NOMO-1 treated with dmso at 0.1 percent for 144 hours (cell line): ENCODE measurements at regions not wholly inside any gene's neighbourhood (a gene's known extent, or its start where the extent isn't known, plus 50 kb on each side); places are given as distances from the start of the nearest gene placed in this dataset.

Source experiments
- DNase-seq: peaks from one replicate; lab custom pipeline; 2025; ENCODE audit not compliant: unreplicated experiment; lab: John Stamatoyannopoulos, UW

DNA sequence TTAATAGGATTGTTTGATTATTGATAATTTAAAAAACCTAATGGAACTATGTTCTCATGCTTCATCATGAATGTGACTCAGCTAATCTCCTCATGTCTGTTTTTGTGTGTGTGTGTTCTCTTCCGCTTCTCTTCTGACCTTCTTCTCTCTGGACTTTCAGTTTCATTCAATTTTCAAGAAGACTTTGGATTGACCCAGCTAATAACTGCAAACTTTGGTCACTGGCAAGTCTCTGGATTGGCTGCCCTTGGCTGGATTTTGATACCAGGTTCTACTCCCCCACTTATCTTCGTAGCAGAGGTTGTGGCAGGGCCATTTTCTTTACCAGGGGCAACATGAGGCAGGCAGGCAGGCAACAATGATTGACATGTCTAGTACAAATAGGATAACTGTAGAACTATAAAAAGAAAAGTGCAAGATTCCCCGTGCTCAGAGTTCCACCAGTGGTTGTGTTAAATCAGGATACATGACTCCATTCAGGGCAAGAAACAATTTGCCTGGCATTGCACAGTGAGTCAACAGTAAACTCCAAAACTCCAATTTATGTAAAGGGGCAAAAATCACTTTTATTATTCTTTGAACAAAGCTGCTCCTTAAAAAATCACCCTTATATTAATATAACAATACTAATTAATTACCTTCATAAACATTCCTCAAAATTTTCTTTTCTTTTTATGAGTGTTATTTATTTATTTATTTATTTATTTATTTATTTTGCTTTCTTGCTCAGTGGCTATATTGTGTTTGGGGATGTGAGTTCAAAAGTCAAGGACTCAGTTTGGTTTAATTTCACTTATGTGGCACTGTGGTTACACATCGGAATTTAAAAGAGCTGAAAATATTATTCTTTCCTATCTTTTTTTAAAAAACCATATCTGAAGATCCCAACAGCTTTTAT is 167.6 kb downstream of the RND3 start:
- no peak for DNase-seq

DNA sequence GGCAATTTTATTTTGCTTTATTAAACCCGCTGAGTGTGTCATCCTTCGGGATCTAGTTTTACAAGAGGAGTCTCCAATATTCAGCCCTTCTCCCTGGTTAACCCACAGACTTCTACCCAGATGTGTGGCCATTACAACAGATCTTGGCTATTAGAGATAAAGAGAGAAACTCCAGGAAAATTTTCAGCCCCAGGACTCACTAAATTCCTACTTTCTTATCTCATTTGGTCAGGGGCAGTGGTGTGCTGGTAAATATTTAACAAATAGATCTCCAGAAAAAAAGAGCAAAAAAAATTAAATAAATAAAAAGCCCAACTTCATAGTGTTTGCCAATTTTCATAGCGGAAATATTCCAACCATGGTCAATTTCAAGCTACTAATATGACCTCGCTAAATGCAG is 168.4 kb downstream of the RND3 start:
- no peak for DNase-seq

DNA sequence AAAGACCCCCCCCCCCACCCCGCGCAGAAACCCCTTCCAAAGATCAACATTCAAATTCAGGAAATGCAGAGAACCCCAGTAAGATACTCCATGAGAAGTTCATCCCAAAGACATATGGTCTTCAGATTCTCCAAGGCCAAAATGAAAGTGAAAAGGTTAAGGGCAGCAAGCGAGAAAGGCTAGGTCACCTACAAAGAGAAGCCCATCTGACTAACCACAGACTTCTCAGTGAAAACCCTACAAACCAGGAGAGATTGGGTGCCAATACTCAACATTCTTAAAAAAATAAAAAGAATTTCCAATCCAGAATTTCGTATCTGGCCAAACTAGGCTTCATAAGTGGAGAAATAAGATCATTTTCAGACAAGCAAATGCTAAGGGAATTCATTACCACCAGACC is 175.2 kb downstream of the RND3 start:
- DNase-seq = no peak

DNA sequence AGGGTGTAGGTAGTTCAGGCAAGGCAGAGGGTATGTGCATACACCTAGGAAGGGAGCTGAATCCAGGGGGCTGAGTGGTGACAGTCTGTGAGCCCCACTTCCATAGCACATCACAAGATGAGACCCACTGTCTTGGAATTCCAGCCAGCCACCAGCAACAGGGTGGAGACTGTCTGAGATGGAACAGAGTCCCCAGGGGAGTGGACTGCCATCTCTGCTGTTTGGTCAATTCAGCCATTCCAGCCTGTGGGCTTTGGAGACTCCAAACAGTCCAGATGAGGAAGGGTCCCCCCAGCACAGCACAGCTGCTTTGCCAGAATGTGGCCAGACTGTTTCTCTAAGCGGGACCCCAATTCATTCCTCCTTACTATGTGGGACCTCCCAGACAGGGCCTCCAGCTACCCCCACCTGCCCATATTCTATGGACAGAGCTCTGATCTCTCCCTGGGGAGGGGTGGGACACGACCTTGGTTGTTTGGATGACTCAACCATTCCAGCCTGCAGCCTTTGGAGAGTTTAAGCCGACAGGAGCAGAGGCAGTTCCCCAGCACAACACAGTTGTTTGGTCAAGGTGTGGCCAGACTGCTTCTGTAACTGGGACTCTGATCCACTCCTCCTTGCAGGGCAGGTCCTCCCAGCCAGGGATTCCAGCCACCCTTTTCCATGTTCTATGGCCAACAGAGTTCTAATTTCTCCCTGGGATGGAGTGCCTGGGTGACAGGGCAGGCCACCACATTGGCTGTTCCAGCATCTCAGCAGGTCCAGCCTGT is 178.0 kb downstream of the RND3 start:
- no peak for DNase-seq

DNA sequence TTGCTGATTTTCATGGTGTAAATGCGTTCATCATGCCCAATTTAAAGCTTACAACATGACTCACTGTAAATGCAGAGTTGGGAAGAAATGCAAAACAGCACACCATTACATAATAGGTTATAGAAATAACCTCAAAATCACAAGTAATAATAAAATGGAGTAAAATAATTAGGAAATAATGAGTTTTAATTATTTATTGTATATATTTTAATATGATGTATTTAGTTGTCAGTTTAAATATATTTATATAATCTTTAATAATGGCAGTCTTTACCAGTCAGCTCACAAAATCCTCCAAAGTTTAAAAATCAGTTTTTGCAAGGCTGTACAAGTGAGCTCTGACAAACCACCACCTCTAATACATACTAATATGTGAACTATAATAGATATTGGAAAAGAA is 180.2 kb downstream of the RND3 start:
- DNase-seq = no peak

- DNase-seq = no peak
Measured at GRCh38 chr2:150303281-150303680, 184.2 kb downstream of the RND3 start.

DNA sequence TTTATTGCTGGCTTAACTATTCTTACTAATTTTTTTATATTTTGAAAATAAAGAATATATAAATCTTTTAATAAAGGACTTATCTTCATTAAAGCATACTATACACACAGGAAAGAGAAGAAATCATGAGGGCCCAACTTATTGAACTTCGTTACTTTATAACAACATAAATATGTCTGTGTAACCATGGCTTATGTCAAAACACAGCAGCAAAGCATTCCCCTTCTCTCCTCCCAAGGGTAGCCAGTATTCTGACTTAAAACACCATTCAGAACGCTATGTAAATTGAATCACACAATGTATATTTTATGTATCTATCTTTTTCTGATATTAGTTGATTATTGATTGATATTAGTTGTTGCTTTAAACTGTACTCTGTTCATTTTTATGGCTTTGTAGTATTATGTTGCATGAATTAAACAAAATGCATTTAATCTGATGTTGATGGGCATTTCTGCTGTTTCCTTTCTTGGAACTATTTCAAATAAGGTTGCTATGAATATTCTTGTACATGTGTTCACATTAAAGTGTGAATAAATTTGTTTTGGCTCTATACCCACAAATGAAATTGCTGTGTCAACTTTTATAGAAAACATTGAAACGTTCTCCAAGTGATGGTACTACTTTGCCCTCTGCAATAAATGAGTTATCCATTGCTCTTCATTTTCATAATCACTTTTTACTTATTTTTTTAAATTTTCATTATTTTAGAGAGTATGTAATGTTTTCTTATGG is 188.7 kb downstream of the RND3 start:
- DNase-seq = no peak

DNA sequence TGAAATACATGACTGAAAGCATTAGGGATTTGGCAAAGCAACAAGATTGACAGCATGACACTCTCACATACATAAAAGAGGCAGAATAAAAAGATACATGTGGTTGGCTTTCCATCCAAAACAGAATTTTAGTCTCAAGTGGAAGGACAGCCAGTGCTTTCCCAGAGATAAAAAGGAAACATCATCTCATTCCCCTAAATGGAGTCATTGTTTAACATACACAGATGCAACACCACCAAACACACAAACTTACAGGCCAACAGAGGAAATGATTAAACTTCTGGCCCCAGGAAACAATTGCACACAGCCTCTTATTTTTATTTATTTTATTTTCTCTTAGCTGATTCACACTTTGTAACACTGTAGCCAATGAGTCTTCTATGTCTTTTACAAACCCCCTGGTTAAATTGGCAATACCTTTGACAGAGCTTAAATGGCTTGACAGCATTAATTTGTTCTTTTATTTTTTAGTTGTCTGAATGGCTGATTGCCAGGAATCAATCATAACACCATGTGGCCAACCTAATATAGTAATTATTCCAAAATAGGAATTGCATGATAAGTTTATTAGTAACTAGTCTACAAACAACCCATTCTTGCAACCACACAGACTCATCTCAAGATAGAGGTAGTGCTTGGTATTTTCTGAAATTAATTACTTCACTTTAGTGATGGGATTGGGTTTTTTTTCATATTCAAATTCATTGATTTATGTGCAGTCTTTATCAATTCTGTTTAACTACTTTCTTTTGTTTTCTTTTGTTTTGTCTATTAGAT is 190.5 kb downstream of the RND3 start:
- DNase-seq = no peak

DNA sequence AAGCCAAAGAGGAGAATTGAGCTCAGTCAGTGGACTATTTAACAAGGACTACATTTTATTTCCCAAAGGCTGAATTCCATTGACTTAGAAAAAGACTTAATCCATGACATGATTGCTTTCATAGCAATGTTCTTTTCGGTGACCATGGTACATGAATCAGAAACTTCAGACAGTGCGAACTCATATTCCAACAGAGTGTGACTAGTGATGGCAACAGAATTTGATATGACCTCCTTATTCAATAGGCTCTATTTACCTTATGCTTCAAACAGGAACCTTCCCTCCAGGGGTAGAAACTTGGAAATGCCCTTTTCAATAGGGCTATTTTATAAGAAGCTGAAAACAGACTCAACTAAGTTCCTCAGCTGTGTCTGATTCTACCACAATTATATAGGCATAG is 191.9 kb downstream of the RND3 start:
- no peak for DNase-seq

- DNase-seq = no peak
Measured at GRCh38 chr2:150293771-150294170, 193.7 kb downstream of the RND3 start.

DNA sequence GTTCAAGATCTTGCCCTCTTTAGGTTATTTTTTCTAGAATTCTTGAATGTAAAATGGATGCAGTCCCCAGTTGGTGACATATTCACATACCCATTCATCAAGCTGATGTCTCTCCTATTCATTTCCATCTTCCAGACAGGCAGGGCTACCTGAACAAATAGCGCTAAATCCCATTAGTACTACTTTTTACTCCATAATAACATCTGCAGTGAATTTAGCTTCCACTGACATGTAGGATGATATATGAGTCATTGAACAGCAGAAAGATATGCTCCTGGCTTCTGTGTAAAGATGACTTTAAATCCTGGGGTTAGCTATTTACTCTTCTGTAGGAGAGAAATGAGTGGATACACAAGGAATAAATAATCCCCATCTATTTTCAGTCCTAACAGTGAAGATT is 194.7 kb downstream of the RND3 start:
- DNase-seq = no peak

- DNase-seq = no peak
Measured at GRCh38 chr2:150292192-150292591, 195.3 kb downstream of the RND3 start.

DNA sequence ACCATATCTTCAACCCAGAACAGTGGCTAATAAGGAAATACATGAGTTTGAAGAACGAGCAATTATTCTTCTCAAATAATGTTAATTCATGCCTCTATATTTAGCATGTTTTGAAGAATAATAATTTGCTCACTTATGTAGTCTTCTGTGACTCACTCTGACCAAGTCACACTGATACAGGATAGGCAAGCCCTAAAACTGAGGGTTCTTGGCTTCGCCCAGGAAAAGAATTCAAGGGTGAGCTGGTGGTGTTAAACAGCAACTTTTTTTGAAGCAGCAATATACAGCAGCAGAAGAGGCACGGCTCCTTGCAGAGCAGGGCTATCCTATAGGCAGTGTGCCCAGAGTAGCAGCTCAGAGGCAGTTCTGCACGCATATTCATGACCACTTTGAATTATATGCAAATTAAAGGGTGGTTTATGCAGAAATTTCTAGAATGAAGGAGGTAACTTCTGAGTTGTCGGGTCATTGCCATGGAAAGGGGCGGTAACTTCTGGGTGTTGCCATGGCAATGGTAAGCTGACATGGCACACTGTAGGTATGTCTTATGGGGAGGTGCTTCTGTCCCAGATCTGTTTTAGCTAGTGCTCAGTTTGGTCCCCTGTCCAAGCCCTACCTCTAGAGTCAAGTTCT is 200.6 kb downstream of the RND3 start:
- DNase-seq = no peak

DNA sequence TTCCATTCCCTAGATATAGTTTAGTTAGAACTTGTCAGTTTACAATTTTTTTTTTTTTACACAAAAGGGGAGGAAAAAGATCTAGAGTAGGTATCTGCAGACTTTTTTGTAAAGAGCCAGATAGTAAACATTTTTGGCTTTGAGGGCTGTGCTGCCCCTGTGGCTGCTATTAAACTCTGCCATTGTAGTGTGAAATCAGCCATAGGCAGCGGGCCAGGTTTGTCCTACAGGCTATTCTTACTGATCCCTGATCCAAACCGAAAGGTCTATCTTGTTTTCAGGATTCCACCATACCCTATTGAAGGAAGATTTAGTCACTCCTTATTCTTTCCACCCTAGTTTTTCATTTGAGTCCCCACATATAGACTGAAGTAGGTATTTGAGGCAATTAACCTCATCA is 203.4 kb downstream of the RND3 start:
- no peak for DNase-seq

DNA sequence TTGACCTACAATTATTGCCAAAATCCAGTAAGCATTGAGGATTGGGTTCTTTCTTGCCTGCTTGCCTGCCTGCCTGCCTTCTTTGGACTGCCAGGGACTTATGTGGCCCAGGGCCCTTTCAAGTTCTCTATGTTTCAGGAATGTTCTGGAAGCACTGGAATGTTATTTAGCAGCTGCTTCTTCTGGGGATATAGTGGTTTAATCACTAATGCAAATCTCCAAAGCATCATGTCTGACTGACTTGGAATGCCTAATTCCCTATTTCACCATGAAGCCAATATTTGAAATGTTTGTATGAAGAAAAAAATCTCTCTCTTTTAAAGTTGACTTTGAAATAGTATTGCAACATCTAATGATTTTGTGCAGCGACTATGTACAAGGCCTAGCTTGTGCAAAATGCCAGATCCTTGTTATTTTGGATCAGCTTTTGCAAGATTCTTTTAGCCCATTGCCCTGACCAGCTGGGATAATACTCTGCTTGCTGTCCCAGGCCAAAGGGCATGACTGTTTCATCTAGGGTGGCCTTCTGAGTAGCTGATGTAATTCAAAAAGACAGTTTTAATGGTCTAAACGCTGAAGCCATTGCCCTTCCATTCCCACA is 204.6 kb downstream of the RND3 start:
- no peak for DNase-seq

DNA sequence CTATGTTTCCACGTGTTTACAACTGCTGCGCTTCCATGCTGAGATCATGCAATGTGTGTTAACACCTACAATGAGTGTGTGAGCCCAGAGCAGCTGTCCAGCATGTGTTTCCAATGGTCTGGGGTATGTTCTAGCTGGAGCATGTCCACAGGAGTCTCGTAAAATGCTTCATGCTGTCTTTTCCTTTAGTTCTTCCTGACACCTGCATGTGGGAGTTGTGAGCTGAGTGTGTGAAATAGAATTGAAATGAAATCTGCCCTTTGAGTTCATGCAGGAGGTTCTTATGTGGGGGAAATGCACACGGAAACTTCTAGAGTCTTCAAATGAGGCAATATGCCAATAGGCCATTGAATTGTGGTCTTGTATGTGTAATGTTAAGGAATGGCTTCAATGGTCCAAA is 205.1 kb downstream of the RND3 start:
- no peak for DNase-seq

DNA sequence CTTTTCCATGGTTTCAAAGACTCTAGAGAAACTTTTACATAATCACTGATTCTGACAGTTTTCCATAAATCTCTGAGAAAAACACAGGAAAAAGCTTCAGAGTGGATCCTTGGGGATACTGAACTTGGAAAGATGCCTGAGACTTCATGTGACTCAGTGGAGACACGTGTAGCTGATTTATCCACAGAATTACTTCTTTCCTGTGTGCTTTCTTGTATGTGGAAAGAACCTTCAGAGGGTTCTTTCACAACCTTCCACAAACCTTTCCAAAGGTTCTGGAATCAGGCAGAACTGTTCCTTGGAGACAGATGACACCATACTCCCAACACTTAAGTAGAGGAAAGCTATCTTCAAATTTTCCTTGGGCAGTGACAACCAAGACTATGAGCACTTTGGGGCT is 207.2 kb downstream of the RND3 start:
- DNase-seq = no peak

- no peak for DNase-seq
Measured at GRCh38 chr2:150279686-150280085, 207.8 kb downstream of the RND3 start.

- DNase-seq = no peak
Measured at GRCh38 chr2:150276737-150277136, 210.7 kb downstream of the RND3 start.

DNA sequence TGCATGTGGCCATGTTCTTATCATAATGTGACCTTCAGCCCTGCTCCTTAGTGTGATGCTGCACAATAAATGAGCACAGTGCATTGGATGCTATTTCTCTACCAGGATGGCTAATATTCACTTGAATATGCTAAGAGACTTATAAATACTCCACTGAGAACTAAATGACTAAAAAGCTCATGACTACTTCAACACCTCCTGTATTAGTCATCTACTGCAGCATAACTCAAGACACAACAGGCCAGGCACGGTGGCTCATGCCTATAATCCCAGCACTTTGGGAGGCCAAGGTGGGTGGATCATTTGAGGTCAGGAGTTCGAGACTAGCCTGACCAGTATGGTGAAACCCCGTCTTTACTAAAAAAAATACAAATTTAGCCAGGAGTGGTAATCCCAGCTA is 213.4 kb downstream of the RND3 start:
- DNase-seq = no peak
